Endothelial cell of umbilical vein (primary cell): ENCODE measurements at regions not wholly inside any gene's neighbourhood (a gene's known extent, or its start where the extent isn't known, plus 50 kb on each side); places are given as distances from the start of the nearest gene placed in this dataset.

Experiments used
- BruUV-seq: library from RNA; stranded (reverse); fragments of 400-500 nt; replicated peaks from 2 replicates; lab custom pipeline; 2021; lab: Mats Ljungman, UMichigan
- CTCF ChIA-PET: fragments of 300-600, 350-600 bp; sonication (Branson Sonifier 250); formaldehyde crosslinking; loops from one replicate; lab custom pipeline; 2021; ENCODE audit warnings: antibody characterized with exemption, inconsistent platforms; lab: Charles Lee
- POLR2A ChIA-PET: fragments of 300-600, 350-600 bp; sonication (Branson Sonifier 250); formaldehyde crosslinking; loops from one replicate; lab custom pipeline; 2021; ENCODE audit warnings: antibody characterized with exemption, inconsistent platforms; lab: Charles Lee
- DNase-seq: peaks from one replicate; pipeline ENCODE4 v3.0.0-alpha.2; 2011; ENCODE audit warnings: low read depth, low spot score
- FAIRE-seq: peaks from 2 replicates; lab custom pipeline; 2011; peaks lifted over from hg19 to GRCh38; lab: Jason Lieb, UNC
- H2AFZ ChIP-seq: 2 replicates; pipeline ENCODE4 v1.6.0; 2012; ENCODE audit warnings: low read depth, low read length, control low read depth, inconsistent platforms
- H3K27ac ChIP-seq: 2 replicates; pipeline ENCODE4 v1.5.1; 2011; ENCODE audit warnings: low read depth, mild to moderate bottlenecking, control low read depth, low read length, moderate library complexity; ENCODE audit not compliant: insufficient read depth
- H3K27me3 ChIP-seq, 2 experiments: 2 replicates each; pipeline versions ENCODE4 v1.6.0 to v1.6.1; 2011; ENCODE audit warnings: low read length in 2 of 2, mixed read lengths in 1 of 2; ENCODE audit not compliant: control insufficient read depth in 2 of 2, insufficient read depth in 2 of 2
- H3K36me3 ChIP-seq, 2 experiments: 2 replicates in 1 of 2; 3 replicates in 1 of 2; pipeline ENCODE4 v1.5.1; 2011; ENCODE audit warnings: low read length in 2 of 2, mild to moderate bottlenecking in 1 of 2, moderate library complexity in 1 of 2; ENCODE audit not compliant: control insufficient read depth in 2 of 2, insufficient read depth in 2 of 2; ENCODE audit errors: extremely low read depth in 1 of 2
- H3K4me1 ChIP-seq: 3 replicates; pipeline ENCODE4 v1.5.1; 2011; ENCODE audit warnings: mild to moderate bottlenecking, low read length; ENCODE audit not compliant: control insufficient read depth, insufficient read depth; ENCODE audit errors: extremely low read depth
- H3K4me2 ChIP-seq: 2 replicates; pipeline ENCODE4 v1.6.1; 2011; ENCODE audit warnings: low read length, control low read depth, mixed read lengths; ENCODE audit not compliant: insufficient read depth
- H3K4me3 ChIP-seq, 3 experiments: fragments of 200-600 bp in 1 of 3; sonication (generic), shearing (Covaris generic) in 1 of 3; replicated peaks in 1 of 3; 2 replicates each; pipeline ENCODE4 v1.5.1; 2011 to 2016; ENCODE audit warnings: control low read depth in 3 of 3, low read length in 3 of 3, mild to moderate bottlenecking in 2 of 3, inconsistent platforms in 1 of 3, low read depth in 1 of 3, moderate library complexity in 1 of 3; ENCODE audit not compliant: insufficient read depth in 1 of 3
- H3K79me2 ChIP-seq: 2 replicates; pipeline ENCODE4 v1.6.0; 2012; ENCODE audit warnings: low read length, inconsistent platforms; ENCODE audit not compliant: control insufficient read depth, insufficient read depth
- H3K9ac ChIP-seq: replicated peaks from 2 replicates; pipeline ENCODE3; 2011; ENCODE audit warnings: low read length, control low read depth; ENCODE audit not compliant: insufficient read depth; ENCODE audit errors: extremely low read depth
- H3K9me1 ChIP-seq: replicated peaks from 3 replicates; pipeline ENCODE4 v1.6.0; 2011; ENCODE audit warnings: mild to moderate bottlenecking, low read length; ENCODE audit not compliant: control insufficient read depth, insufficient read depth; ENCODE audit errors: extremely low read depth
- H3K9me3 ChIP-seq: replicated peaks from 2 replicates; pipeline ENCODE4 v1.5.1; 2012; ENCODE audit warnings: low read length, inconsistent platforms; ENCODE audit not compliant: control insufficient read depth, insufficient read depth
- H4K20me1 ChIP-seq: replicated peaks from 2 replicates; pipeline ENCODE3; 2011; ENCODE audit warnings: mild to moderate bottlenecking, low read length; ENCODE audit not compliant: control insufficient read depth, insufficient read depth; ENCODE audit errors: extremely low read depth
- CTCF ChIP-seq, 2 donors: IDR thresholded peaks; 1 replicate in 1 of 2; 2 replicates in 1 of 2; pipeline ENCODE4 v1.5.1; 2011; ENCODE audit warnings: low read length in 2 of 2, mild to moderate bottlenecking in 2 of 2, moderate library complexity in 2 of 2, control low read depth in 1 of 2, inconsistent platforms in 1 of 2, low read depth in 1 of 2; ENCODE audit not compliant: insufficient read depth in 1 of 2; ENCODE audit errors: extremely low read depth in 1 of 2
- EZH2 ChIP-seq: IDR thresholded peaks from 2 replicates; pipeline ENCODE4 v1.6.1; 2012; ENCODE audit warnings: borderline replicate concordance, low read depth, mild to moderate bottlenecking, moderate library complexity, low read length, inconsistent platforms; ENCODE audit not compliant: severe bottlenecking
- FOS ChIP-seq: IDR thresholded peaks from 2 replicates; pipeline ENCODE4 v1.6.1; 2011; ENCODE audit warnings: mild to moderate bottlenecking, low read length, moderate library complexity, borderline replicate concordance; ENCODE audit not compliant: insufficient read depth
- GATA2 ChIP-seq: IDR thresholded peaks from 2 replicates; pipeline ENCODE4 v1.7.0; 2011; ENCODE audit warnings: low read depth, mild to moderate bottlenecking, moderate library complexity, mixed read lengths, low read length; ENCODE audit not compliant: insufficient read length, insufficient read depth
- JUN ChIP-seq: IDR thresholded peaks from 2 replicates; pipeline ENCODE4 v1.6.1; 2011; ENCODE audit warnings: borderline replicate concordance, low read depth; ENCODE audit not compliant: insufficient read length, insufficient read depth
- MAX ChIP-seq: IDR thresholded peaks from 2 replicates; pipeline ENCODE4 v1.6.1; 2011; ENCODE audit not compliant: insufficient read depth, insufficient read length
- MYC ChIP-seq: IDR thresholded peaks from one replicate; pipeline ENCODE4 v1.6.1; 2011; ENCODE audit warnings: mild to moderate bottlenecking, low read depth, low read length
- POLR2A ChIP-seq: IDR thresholded peaks from 2 replicates; pipeline ENCODE4 v1.6.1; 2012; ENCODE audit warnings: low read depth, mild to moderate bottlenecking, control low read depth, low read length
- POLR2AphosphoS5 ChIP-seq: IDR thresholded peaks from 2 replicates; pipeline ENCODE4 v1.6.1; 2012; ENCODE audit warnings: low read depth, mild to moderate bottlenecking, control low read depth, low read length, moderate library complexity; ENCODE audit not compliant: insufficient read depth
- dilution Hi-C: fragments of 300-500 bp; cut with MboI; formaldehyde crosslinking; loops from one replicate; pipeline ENCODE4 v1.15.0; 2019; ENCODE audit warnings: low sequenced_read_pairs; ENCODE audit not compliant: extremely low pct_ligation_motif_present
- intact Hi-C: fragments of 100-400 bp; cut with micrococcal nuclease; formaldehyde crosslinking; loops from one replicate; pipeline ENCODE4 v1.10.0; 2022

DNA sequence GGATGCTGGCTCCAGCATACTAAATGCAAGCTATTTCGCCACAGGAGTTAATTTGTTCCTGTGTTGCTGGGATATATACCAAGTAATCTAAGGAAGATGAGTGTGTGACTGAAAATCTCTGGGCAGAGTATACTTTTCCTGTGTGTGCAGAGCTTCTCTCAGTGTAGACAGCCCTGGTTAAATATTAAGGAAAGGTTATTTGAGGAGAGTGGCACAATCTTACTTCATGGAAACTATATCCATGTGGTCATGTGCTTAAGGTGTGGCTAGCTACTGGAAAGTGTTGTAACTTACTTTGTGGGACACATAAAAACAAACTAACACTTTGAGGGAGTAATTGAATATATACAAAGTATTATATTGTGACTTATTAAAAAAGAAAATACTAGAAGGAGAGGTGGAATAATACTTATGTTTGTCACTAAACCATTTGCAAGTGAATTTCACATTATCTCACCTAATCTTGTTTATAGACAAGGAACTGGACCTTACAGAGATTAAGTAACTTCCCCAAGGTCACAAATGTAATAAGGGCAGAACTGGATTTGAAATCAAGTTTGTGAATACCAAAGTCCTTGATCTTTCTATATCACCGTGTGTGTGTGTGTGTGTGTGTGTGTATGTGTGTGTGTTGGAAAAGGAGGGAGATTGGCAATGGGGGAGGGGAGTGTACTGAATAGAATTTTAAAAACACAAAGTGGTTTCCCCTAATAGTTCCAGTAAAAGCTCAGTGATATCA, 408.2 kb upstream of the NR3C2 start:
- Histone ChIP-seq H3K27ac (no peak overlapping the region), H2AFZ (no peak overlapping the region), H3K9me3 (no peaks in the 10 kb centered on the region), H4K20me1 (no peaks in the 10 kb centered on the region), H3K4me2 (no peak overlapping the region), H3K27me3 (no peaks in the 10 kb centered on the region), H3K4me1 (peaks cover 19% of the 10 kb centered on the region), H3K9ac (no peak overlapping the region), H3K79me2 (no peaks in the 10 kb centered on the region), H3K36me3 (no peaks in the 10 kb centered on the region), H3K4me3 (no peak overlapping the region), H3K9me1 (no peaks in the 10 kb centered on the region)
- BruUV-seq = no TSS peak
- intact Hi-C loops (loop anchor here (5.0 kb wide), 1 partner anchor 868 kb away; no protein-coding TSS in a partner anchor), dilution Hi-C loops (no loop called here)
- FAIRE-seq = no peak
- no peak for TF ChIP-seq MYC
- no peak for TF ChIP-seq CTCF (IDR thresholded peaks at IDR 0.05; ENCODE audit: extremely low read depth in 1 of 2, insufficient read depth in 1 of 2, low read depth in 1 of 2, low read length in 2 of 2)
- TF ChIP-seq POLR2AphosphoS5 = no peak
- no peak for TF ChIP-seq POLR2A
- TF ChIP-seq MAX = no peak
- no peak for TF ChIP-seq FOS
- no peak for TF ChIP-seq EZH2
- no peak for TF ChIP-seq JUN
- no peak for TF ChIP-seq GATA2
- CTCF ChIA-PET = interaction anchor here (0.6 to 1.0 kb wide), 2 partner anchors 10 to 121 kb away, joined by 3 to 4 read pairs; no protein-coding TSS in a partner anchor
- POLR2A ChIA-PET = no interaction called here
- no peak for DNase-seq
